A549 (cell line): ENCODE measurements at regions not wholly inside any gene's neighbourhood (a gene's known extent, or its start where the extent isn't known, plus 50 kb on each side); places are given as distances from the start of the nearest gene placed in this dataset.

Source experiments
- ATAC-seq, 2 experiments: fragments of 200-7000 bp in 1 of 2; fragments of >200 bp in 1 of 2; cut with Nextera tagmentation in 1 of 2; cut with Tn5 transposase in 1 of 2; 3 replicates each; pipeline versions ENCODE4 v1.8.0 to v1.9.1; 2018 to 2020; ENCODE audit warnings: mild to moderate bottlenecking in 1 of 2, moderate library complexity in 1 of 2
- CTCF ChIA-PET: fragments of 300-600 bp; sonication (Branson Sonifier 250); formaldehyde crosslinking; extraction: SDS; loops from one replicate; lab custom pipeline; 2021; ENCODE audit warnings: antibody characterized with exemption, inconsistent platforms; lab: Yijun Ruan, JAX
- POLR2A ChIA-PET: fragments of 350-600 bp; formaldehyde crosslinking; extraction: SDS; loops from one replicate; lab custom pipeline; 2021; ENCODE audit warnings: antibody characterized with exemption, inconsistent platforms; lab: Yijun Ruan, JAX
- DNase-seq, 2 experiments: peaks; one replicate each; pipeline versions ENCODE4 v3.0.0 to v3.0.0-alpha.2; 2011 to 2016; ENCODE audit warnings: low read depth in 1 of 2, low spot score in 1 of 2
- FAIRE-seq: peaks from 2 replicates; lab custom pipeline; 2011; peaks lifted over from hg19 to GRCh38; lab: Jason Lieb, UNC
- H3K27ac ChIP-seq, 2 experiments: fragments of >200 bp; sonication (Bioruptor Twin); formaldehyde crosslinking; 3 replicates each; pipeline ENCODE4 v1.5.1; 2016 to 2017
- H3K4me1 ChIP-seq: fragments of >200 bp; sonication (Bioruptor Twin); formaldehyde crosslinking; 3 replicates; pipeline ENCODE4 v1.6.1; 2016
- H3K4me2 ChIP-seq: fragments of >200 bp; sonication (Bioruptor Twin); formaldehyde crosslinking; 3 replicates; pipeline ENCODE4 v1.6.1; 2016
- H3K4me3 ChIP-seq: fragments of >200 bp; sonication (Bioruptor Twin); formaldehyde crosslinking; 3 replicates; pipeline ENCODE4 v1.5.1; 2016
- H3K9me3 ChIP-seq: fragments of >200 bp; sonication (Bioruptor Twin); formaldehyde crosslinking; 3 replicates; pipeline ENCODE4 v1.6.1; 2016
- BHLHE40 ChIP-seq: IDR thresholded peaks from 2 replicates; pipeline ENCODE4 v1.6.1; 2012; ENCODE audit warnings: low read depth, low read length, inconsistent platforms
- CEBPB ChIP-seq, 2 experiments: fragments of >200 bp in 1 of 2; sonication (Bioruptor Twin) in 1 of 2; formaldehyde crosslinking in 1 of 2; IDR thresholded peaks; 2 replicates each; pipeline ENCODE4 v1.6.1; 2012 to 2016
- CHD4 ChIP-seq: fragments of 200-600 bp; sonication (generic); IDR thresholded peaks from 2 replicates; pipeline ENCODE4 v1.6.1; 2016; ENCODE audit warnings: antibody characterized with exemption, mild to moderate bottlenecking, borderline replicate concordance
- EHMT2 ChIP-seq: fragments of 200-600 bp; sonication (generic); IDR thresholded peaks from 2 replicates; pipeline ENCODE4 v1.6.1; 2016; ENCODE audit warnings: antibody characterized with exemption, low read depth, mild to moderate bottlenecking, moderate library complexity
- EP300 ChIP-seq, 2 experiments: fragments of >200 bp; sonication (Bioruptor Twin); formaldehyde crosslinking; IDR thresholded peaks; 2 replicates in 1 of 2; 3 replicates in 1 of 2; pipeline ENCODE4 v1.6.1; 2016 to 2017
- ESRRA ChIP-seq: fragments of 150-350 bp; IDR thresholded peaks from 2 replicates; pipeline ENCODE4 v1.6.1; 2014; ENCODE audit warnings: mild to moderate bottlenecking, low read length, borderline replicate concordance
- FOSB ChIP-seq: fragments of 250-450 bp; sonication (Bioruptor Pico); IDR thresholded peaks from 2 replicates; pipeline ENCODE4 v1.5.0; 2020; ENCODE audit warnings: mild to moderate bottlenecking, moderate library complexity
- FOXS1 ChIP-seq: fragments of 250-450 bp; sonication (Bioruptor Pico); IDR thresholded peaks from 2 replicates; pipeline ENCODE4 v1.5.0; 2020; ENCODE audit warnings: mild to moderate bottlenecking, moderate library complexity
- GATA3 ChIP-seq: IDR thresholded peaks from 2 replicates; pipeline ENCODE4 v1.6.1; 2012; ENCODE audit warnings: borderline replicate concordance
- HEYL ChIP-seq: fragments of 250-450 bp; sonication (Bioruptor Pico); IDR thresholded peaks from 2 replicates; pipeline ENCODE4 v1.8.0; 2021; ENCODE audit warnings: mild to moderate bottlenecking, moderate library complexity
- HOXA7 ChIP-seq: fragments of 250-450 bp; sonication (Bioruptor Pico); IDR thresholded peaks from 2 replicates; pipeline ENCODE4 v1.5.0; 2020; ENCODE audit warnings: mild to moderate bottlenecking, moderate library complexity
- HOXB13 ChIP-seq: fragments of 250-450 bp; sonication (Bioruptor Pico); IDR thresholded peaks from 2 replicates; pipeline ENCODE4 v1.5.0; 2020; ENCODE audit warnings: low read depth, mild to moderate bottlenecking, moderate library complexity
- JUN ChIP-seq, 2 experiments: fragments of >200 bp; sonication (Bioruptor Twin); formaldehyde crosslinking; IDR thresholded peaks; 2 replicates in 1 of 2; 3 replicates in 1 of 2; pipeline ENCODE4 v1.6.1; 2016 to 2017
- JUNB ChIP-seq: fragments of >200 bp; sonication (Bioruptor Twin); formaldehyde crosslinking; IDR thresholded peaks from 2 replicates; pipeline ENCODE4 v1.6.1; 2016
- MAZ ChIP-seq: fragments of 150-350 bp; IDR thresholded peaks from 2 replicates; pipeline ENCODE4 v1.6.1; 2014; ENCODE audit warnings: antibody characterized with exemption, low read depth, low read length, borderline replicate concordance
- MYC ChIP-seq: IDR thresholded peaks from 2 replicates; pipeline ENCODE4 v1.6.1; 2012; ENCODE audit warnings: mild to moderate bottlenecking, inconsistent platforms, low read length, improper control_type of control experiment, borderline replicate concordance
- NFE2L2 ChIP-seq: fragments of 150-350 bp; conservative IDR thresholded peaks from 2 replicates; pipeline ENCODE4 v1.6.1; 2014; ENCODE audit warnings: low read length
- NR3C1 ChIP-seq: fragments of >200 bp; sonication (Bioruptor Twin); formaldehyde crosslinking; IDR thresholded peaks from 3 replicates; pipeline ENCODE4 v1.6.1; 2017
- PHF8 ChIP-seq: fragments of 200-600 bp; sonication (generic); IDR thresholded peaks from 2 replicates; pipeline ENCODE4 v1.6.1; 2016; ENCODE audit warnings: low read depth, mild to moderate bottlenecking, antibody characterized with exemption, moderate library complexity, borderline replicate concordance
- POLR2AphosphoS2 ChIP-seq: conservative IDR thresholded peaks from 2 replicates; pipeline ENCODE4 v1.6.1; 2012; ENCODE audit warnings: low read length, improper control_type of control experiment, inconsistent platforms
- SMC3 ChIP-seq: fragments of >200 bp; sonication (Bioruptor Twin); formaldehyde crosslinking; IDR thresholded peaks from 3 replicates; pipeline ENCODE4 v1.6.1; 2018; ENCODE audit warnings: inconsistent platforms
- SREBF2 ChIP-seq: fragments of 450-650 bp; IDR thresholded peaks from 2 replicates; pipeline ENCODE4 v1.6.1; 2014; ENCODE audit warnings: mild to moderate bottlenecking, moderate library complexity
- ZFP36 ChIP-seq: fragments of 450-650 bp; IDR thresholded peaks from 2 replicates; pipeline ENCODE4 v1.6.1; 2014; ENCODE audit warnings: borderline replicate concordance; ENCODE audit not compliant: partially characterized antibody
- ZNF302 ChIP-seq: fragments of 250-450 bp; sonication (Bioruptor Pico); IDR thresholded peaks from 2 replicates; pipeline ENCODE4 v1.9.0; 2021; ENCODE audit warnings: inconsistent platforms, mild to moderate bottlenecking, moderate library complexity
- ZSCAN20 ChIP-seq: fragments of 250-450 bp; sonication (Bioruptor Pico); IDR thresholded peaks from 2 replicates; pipeline ENCODE4 v1.8.0; 2022; ENCODE audit warnings: mild to moderate bottlenecking, moderate library complexity
- WGBS: methylation state at CpG from one replicate; pipeline ENCODE4 v1.1.6; 2017; ENCODE audit errors: missing lambda C conversion rate; 5-methylcytosine and 5-hydroxymethylcytosine counted together
- TF ChIP-seq, protein P1 (sequence below): fragments of 200-600 bp; sonication (generic); IDR thresholded peaks from 2 replicates; pipeline ENCODE4 v1.6.1; 2016; ENCODE audit warnings: antibody characterized with exemption, mild to moderate bottlenecking, moderate library complexity
- TF ChIP-seq, protein P2 (sequence below): fragments of 150-350 bp; IDR thresholded peaks from 2 replicates; pipeline ENCODE4 v1.6.1; 2014; ENCODE audit warnings: low read depth, mild to moderate bottlenecking, low read length
- TF ChIP-seq, protein P3 (sequence below): fragments of 450-650 bp; IDR thresholded peaks from 2 replicates; pipeline ENCODE4 v1.6.1; 2014; ENCODE audit warnings: antibody characterized with exemption

- ATAC-seq = no peak
- WGBS = 50% methylated on average over 4 of the region's 4 CpGs
- no peak overlapping the region for H3K4me3 ChIP-seq
- ChIA-PET CTCF (interaction anchor here (0.6 to 2.4 kb wide), 5 partner anchors 10 to 831 kb away, joined by 3 to 9 read pairs (median 4); no protein-coding TSS in a partner anchor), POLR2A (no interaction called here)
- TF ChIP-seq CEBPB (IDR thresholded peaks at IDR 0.05) (no peak), EHMT2 (no peak), CHD4 (no peak), PHF8 (no peak), ZFP36 (no peak), HOXB13 (no peak), MAZ (no peak), EP300 (IDR thresholded peaks at IDR 0.05) (no peak), POLR2AphosphoS2 (no peak), FOSB (CRISPR knock-in tag) (no peak), FOXS1 (CRISPR knock-in tag) (no peak), NFE2L2 (no peak)
- TF ChIP-seq, protein P1, sequence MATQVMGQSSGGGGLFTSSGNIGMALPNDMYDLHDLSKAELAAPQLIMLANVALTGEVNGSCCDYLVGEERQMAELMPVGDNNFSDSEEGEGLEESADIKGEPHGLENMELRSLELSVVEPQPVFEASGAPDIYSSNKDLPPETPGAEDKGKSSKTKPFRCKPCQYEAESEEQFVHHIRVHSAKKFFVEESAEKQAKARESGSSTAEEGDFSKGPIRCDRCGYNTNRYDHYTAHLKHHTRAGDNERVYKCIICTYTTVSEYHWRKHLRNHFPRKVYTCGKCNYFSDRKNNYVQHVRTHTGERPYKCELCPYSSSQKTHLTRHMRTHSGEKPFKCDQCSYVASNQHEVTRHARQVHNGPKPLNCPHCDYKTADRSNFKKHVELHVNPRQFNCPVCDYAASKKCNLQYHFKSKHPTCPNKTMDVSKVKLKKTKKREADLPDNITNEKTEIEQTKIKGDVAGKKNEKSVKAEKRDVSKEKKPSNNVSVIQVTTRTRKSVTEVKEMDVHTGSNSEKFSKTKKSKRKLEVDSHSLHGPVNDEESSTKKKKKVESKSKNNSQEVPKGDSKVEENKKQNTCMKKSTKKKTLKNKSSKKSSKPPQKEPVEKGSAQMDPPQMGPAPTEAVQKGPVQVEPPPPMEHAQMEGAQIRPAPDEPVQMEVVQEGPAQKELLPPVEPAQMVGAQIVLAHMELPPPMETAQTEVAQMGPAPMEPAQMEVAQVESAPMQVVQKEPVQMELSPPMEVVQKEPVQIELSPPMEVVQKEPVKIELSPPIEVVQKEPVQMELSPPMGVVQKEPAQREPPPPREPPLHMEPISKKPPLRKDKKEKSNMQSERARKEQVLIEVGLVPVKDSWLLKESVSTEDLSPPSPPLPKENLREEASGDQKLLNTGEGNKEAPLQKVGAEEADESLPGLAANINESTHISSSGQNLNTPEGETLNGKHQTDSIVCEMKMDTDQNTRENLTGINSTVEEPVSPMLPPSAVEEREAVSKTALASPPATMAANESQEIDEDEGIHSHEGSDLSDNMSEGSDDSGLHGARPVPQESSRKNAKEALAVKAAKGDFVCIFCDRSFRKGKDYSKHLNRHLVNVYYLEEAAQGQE = no peak
- TF ChIP-seq, protein P2, sequence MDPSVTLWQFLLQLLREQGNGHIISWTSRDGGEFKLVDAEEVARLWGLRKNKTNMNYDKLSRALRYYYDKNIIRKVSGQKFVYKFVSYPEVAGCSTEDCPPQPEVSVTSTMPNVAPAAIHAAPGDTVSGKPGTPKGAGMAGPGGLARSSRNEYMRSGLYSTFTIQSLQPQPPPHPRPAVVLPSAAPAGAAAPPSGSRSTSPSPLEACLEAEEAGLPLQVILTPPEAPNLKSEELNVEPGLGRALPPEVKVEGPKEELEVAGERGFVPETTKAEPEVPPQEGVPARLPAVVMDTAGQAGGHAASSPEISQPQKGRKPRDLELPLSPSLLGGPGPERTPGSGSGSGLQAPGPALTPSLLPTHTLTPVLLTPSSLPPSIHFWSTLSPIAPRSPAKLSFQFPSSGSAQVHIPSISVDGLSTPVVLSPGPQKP = no peak
- FAIRE-seq = no peak
- 0 out of 3 replicates have a peak, but pooled peaks cover 4% of the 10 kb centered on the region for H3K9me3 ChIP-seq
- H3K27ac ChIP-seq = no peak overlapping the region
- DNase-seq = no peak
- H3K4me1 ChIP-seq = no peaks in the 10 kb centered on the region
- H3K4me2 ChIP-seq = no peak overlapping the region
Observed at GRCh38 chr10:3435671-3436070, 263.1 kb upstream of the PITRM1 start.

GRCh38 chr10:3433988-3434387, 261.4 kb upstream of the PITRM1 start:
- Histone ChIP-seq H3K4me1 (no peaks in the 10 kb centered on the region), H3K27ac (no peak overlapping the region), H3K9me3 (0 out of 3 replicates have a peak, but pooled peaks cover 6% of the 10 kb centered on the region), H3K4me3 (no peak overlapping the region), H3K4me2 (no peak overlapping the region)
- ATAC-seq (no peak), DNase-seq (no peak), FAIRE-seq (no peak)
- TF ChIP-seq JUN (IDR thresholded peaks at IDR 0.05) = no peak
- TF ChIP-seq, protein P3, sequence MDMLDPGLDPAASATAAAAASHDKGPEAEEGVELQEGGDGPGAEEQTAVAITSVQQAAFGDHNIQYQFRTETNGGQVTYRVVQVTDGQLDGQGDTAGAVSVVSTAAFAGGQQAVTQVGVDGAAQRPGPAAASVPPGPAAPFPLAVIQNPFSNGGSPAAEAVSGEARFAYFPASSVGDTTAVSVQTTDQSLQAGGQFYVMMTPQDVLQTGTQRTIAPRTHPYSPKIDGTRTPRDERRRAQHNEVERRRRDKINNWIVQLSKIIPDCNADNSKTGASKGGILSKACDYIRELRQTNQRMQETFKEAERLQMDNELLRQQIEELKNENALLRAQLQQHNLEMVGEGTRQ = no peak
- TF ChIP-seq MYC = no peak
- TF ChIP-seq FOXS1 (CRISPR knock-in tag) = no peak
- no peak for TF ChIP-seq ZNF302 (CRISPR knock-in tag)
- no peak for TF ChIP-seq JUNB
- no peak for TF ChIP-seq ZSCAN20
- TF ChIP-seq SMC3 = no peak
- TF ChIP-seq ESRRA = no peak
- TF ChIP-seq FOSB (CRISPR knock-in tag) = no peak
- TF ChIP-seq SREBF2 = no peak
- TF ChIP-seq GATA3 = no peak
- no peak for TF ChIP-seq HEYL
- no peak for TF ChIP-seq BHLHE40
- TF ChIP-seq HOXA7 (CRISPR knock-in tag) = no peak
- no peak for TF ChIP-seq MAZ
- TF ChIP-seq NR3C1 = no peak
- no peak for TF ChIP-seq NFE2L2
- WGBS = 81% methylated on average over 6 of the region's 6 CpGs
- POLR2A ChIA-PET = no interaction called here
- CTCF ChIA-PET = no interaction called here
